Mammary epithelial cell (primary cell): ENCODE measurements at regions not wholly inside any gene's neighbourhood (a gene's known extent, or its start where the extent isn't known, plus 50 kb on each side); places are given as distances from the start of the nearest gene placed in this dataset.

Experiments used
- CTCF ChIP-seq, 2 donors: IDR thresholded peaks in 1 of 2; conservative IDR thresholded peaks in 1 of 2; 2 replicates each; pipeline ENCODE4 v1.5.1; 2011 to 2012; ENCODE audit warnings: inconsistent platforms in 2 of 2, low read length in 2 of 2, mild to moderate bottlenecking in 2 of 2, control low read depth in 1 of 2, low read depth in 1 of 2; ENCODE audit not compliant: insufficient read depth in 1 of 2; ENCODE audit errors: extremely low read depth in 1 of 2
- EZH2 ChIP-seq: IDR thresholded peaks from 2 replicates; pipeline ENCODE4 v1.6.1; 2012; ENCODE audit warnings: low read length, inconsistent platforms, borderline replicate concordance

GRCh38 chr9:91067306-91067860 is 265.8 kb downstream of the SYK start:
- TF ChIP-seq CTCF (conservative IDR thresholded peaks at IDR 0.05 in 1 of 2, IDR thresholded peaks at IDR 0.05 in 1 of 2; ENCODE audit: extremely low read depth in 1 of 2, insufficient read depth in 1 of 2, low read depth in 1 of 2, low read length in 2 of 2) (no peak), EZH2 (no peak)
